Panc1 (cell line): ENCODE measurements at regions not wholly inside any gene's neighbourhood (a gene's known extent, or its start where the extent isn't known, plus 50 kb on each side); places are given as distances from the start of the nearest gene placed in this dataset.

Experiments used
- CTCF ChIP-seq: fragments of 450-650 bp; IDR thresholded peaks from 2 replicates; pipeline ENCODE4 v1.5.1; 2017; ENCODE audit warnings: mild to moderate bottlenecking
- POLR2AphosphoS5 ChIP-seq: IDR thresholded peaks from 2 replicates; pipeline ENCODE4 v1.6.1; 2012; ENCODE audit warnings: mild to moderate bottlenecking, low read depth, low read length, moderate library complexity

- TF ChIP-seq POLR2AphosphoS5 (no peak), CTCF (no peak)
Observed at GRCh38 chr2:234172532-234172931, 122.0 kb downstream of the SPP2 start.
